ENCODE measurements at regions not wholly inside any gene's neighbourhood (a gene's known extent, or its start where the extent isn't known, plus 50 kb on each side); places are given as distances from the start of the nearest gene placed in this dataset.

DNA sequence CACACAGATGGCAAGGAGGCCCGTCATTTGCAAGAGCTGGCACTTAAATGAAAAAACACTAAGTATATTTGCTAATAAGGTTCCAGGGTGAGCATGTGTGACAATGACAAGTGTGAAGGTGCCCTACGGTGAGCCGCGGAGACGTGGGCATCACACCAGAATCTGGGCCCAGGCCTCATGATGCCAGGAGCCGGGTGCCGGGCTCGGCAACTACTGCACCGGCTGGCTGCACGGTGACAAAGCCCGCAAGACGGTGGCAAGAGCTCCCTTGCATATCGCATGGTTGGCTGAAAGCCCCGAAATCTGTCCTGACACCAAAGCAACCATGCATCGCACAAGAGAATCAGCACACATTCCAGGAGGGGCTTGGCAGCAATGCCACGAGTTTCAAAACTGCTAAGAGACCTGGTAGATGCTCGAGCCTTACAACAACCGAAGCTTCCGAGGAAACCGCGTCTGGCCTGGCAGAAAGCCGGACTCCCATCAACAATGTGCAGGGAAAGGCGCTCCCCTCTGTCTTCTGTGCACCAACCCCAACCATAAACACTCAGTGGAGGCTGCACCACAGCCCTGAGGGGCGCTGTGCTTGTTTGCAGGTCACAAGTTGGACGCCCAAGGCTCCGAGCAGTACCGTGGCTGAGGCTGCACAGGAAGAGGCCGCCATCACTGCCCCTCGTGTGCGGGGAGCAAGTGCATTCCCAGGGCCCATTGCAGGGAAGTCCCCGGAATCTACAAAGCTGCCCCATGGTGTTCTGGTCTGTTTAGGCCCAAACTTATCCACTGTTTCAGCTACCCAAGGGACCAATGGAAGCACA, 339.7 kb downstream of the CTTN start:
- no peak overlapping the region for H3K4me3 ChIP-seq (ENCODE audit: low read depth, low read length)
- no peak for DNase-seq (ENCODE audit: low read depth)

DNA sequence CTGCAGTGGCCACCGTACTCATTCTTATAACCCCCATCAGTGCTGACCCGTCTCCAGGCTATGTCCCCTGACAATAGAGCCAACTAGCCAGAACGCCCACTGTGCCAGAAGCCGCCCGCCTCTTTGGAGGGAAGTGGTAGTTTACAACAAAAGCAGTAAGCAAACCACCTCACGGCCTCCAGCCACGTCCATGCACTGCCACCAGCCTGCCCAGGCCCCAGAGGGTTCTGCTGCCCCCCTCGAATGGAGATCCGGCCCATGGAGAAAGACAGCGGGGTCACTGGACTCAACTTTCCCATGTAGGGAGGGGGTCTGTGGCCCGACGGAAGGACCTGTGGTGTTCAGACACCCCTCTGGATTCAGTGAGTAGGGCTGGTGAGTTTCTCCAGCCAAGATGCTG, 340.3 kb downstream of the CTTN start:
- DNase-seq (ENCODE audit: low read depth) = no peak
- no peak overlapping the region for H3K4me3 ChIP-seq (ENCODE audit: low read depth, low read length)

DNA sequence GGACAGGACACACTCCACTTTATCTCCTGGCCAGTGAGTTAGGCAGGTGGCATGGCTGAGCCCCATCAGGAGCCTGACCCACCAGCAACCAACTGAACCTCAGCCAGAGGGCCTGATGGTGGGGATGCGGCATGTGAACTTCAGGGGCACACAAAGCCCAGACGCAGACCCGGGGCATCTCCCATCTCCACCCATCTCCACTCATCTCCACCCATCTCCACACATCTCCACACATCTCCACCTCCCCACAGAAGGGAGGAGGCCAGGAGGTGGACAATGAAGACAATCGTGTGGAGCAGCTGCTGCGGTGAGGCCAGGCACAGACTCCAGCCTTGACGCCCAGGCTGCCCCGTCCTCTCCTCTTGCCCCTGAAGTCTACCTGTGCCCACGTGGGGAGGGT, 340.8 kb downstream of the CTTN start:
- no peak for DNase-seq (ENCODE audit: low read depth)
- H3K4me3 ChIP-seq (ENCODE audit: low read depth, low read length) = no peak overlapping the region

DNA sequence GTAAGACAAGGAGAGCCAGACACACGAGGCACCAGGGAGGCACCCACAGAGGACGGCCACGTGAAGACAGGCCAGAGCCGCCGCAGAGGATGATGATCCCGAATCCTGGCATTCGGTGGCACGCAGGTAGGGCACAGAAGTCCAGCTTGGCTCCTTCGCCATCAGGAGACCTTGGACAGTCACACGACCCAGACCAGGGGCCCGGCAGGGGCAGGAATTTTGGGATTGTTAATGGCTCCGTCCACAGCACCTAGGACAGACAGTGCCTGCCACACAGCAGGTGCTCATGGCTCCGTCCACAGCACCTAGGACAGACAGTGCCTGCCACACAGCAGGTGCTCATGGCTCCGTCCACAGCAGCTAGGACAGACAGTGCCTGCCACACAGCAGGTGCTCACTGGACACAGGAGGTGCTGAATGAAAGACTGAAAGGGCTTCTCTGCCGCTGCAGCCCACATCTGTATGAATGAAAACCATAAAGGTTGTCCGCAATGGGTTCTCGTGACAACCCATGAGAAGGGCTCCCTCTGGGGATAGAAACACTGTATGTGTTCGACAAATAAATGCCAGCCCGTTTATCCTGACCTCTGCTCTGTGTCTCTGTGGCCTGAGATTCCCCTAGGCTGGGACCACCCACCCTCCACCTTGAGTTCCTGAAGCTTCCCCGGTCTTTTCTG, 341.6 kb downstream of the CTTN start:
- H3K4me3 ChIP-seq (ENCODE audit: low read depth, low read length) = no peak overlapping the region
- DNase-seq (ENCODE audit: low read depth) = no peak

DNA sequence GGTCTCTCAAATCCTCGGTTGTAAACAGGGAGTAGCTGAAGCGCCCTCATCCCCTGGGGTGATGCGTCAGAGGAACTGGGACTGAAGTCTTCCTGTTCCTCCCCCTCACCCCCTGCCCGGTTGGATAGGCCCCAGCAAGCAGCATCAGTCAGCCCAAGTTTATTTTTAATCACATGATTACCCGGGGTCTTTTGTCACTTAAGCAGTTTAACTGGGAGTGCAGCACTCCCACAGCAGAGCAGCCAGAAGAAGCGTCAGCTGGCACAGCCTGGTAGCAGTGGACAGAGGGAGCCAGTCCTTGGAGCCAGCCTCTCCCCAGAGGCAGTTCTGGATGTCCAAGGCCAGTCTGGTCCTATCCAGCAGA, 342.1 kb downstream of the CTTN start:
- H3K4me3 ChIP-seq (ENCODE audit: low read depth, low read length) = no peak overlapping the region
- DNase-seq (ENCODE audit: low read depth) = no peak

DNA sequence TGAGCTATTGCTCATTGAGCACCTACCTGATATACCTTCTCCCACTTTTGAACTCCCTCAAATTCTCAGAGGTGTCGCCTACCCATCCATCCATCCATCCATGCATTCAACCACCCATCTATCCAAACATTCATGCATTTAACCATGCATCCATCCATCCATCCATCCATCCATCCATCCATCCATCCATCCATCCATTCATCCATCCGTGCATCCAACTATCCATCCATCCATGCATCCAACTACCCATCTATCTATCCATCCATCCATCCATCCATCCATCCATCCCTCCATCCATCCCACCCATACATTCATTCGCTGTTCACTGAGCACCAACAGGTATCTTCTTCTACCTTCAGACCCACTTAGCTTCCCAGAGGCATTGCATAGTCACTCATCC, 342.8 kb downstream of the CTTN start:
- no peak for DNase-seq (ENCODE audit: low read depth)
- H3K4me3 ChIP-seq (ENCODE audit: low read depth, low read length) = no peak overlapping the region

DNA sequence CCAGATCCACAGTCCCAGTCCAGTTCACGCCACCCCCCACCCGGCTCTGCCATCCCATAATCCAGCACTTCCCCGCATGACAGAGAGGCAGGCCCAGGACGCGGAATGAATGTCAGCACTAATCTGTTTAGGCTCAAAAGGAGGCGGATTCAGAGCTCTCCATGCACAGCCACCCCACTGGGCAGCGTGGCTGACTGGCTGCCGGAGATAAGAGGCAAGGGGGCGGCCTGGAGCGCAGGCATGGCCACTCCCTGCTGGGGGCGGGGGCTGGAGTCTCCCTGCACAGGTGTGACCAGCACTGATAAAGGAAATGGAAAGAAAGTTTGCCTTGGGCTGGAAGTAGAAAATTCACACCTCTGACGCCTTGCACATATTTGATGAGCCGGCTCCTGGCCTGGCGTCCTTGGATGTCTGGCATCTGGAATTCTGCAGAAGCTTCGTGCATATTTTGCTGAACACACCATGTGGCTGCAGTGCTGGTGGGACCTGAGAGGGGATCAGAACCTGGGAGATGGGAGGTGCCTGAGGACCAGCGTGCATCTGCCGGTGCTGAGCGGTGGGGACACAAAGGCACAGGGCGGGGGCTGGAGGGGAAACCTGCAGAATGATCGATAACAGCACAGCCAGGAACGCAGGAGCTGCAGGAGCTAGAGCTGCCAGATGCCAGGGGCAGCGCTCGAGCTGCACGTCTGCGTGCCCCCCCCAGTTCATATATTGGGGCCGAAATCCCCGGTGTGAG, 344.4 kb downstream of the CTTN start:
- no peak for DNase-seq (ENCODE audit: low read depth)
- H3K4me3 ChIP-seq (ENCODE audit: low read depth, low read length) = no peak overlapping the region

DNA sequence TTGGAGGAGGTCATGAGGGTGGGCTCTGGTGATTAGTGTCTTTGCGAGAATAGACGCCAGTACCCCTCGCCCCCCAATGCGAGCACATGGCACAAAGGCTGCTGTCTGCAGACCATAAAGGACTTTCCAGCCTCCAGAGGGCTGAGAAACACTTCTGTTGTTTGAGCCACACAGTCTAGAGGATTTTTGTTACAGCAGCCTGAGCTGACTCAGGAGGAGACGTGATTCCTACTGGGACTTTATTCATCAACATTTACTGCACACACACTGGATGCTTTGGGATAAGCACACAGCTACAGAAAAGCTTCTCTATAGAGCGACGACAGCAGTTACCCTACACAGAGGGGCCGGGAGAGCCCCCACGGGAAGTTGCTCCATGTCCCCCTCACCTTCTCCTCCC, 345.0 kb downstream of the CTTN start:
- DNase-seq (ENCODE audit: low read depth) = no peak
- no peak overlapping the region for H3K4me3 ChIP-seq (ENCODE audit: low read depth, low read length)

DNA sequence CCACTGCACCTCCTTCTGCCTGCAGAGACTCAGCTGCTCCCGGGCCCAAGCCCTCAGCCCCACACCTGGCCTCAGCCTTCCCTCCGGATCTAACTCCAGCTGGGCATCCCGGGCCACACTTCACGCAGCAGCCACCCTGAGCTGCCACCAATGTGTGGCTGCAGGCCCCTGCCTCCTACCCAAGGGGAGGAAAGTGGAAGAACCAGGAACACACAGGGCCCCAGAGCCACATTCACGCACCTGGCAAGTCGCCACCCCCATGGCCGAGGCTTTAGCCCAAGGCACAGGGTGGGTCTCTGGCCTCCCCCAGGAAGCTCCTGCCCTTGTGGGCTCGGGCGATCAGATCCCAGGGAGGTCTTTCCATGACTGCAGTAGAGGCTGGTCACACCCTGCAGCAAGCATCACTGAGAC, 345.6 kb downstream of the CTTN start:
- H3K4me3 ChIP-seq (ENCODE audit: low read depth, low read length) = no peak overlapping the region
- no peak for DNase-seq (ENCODE audit: low read depth)

DNA sequence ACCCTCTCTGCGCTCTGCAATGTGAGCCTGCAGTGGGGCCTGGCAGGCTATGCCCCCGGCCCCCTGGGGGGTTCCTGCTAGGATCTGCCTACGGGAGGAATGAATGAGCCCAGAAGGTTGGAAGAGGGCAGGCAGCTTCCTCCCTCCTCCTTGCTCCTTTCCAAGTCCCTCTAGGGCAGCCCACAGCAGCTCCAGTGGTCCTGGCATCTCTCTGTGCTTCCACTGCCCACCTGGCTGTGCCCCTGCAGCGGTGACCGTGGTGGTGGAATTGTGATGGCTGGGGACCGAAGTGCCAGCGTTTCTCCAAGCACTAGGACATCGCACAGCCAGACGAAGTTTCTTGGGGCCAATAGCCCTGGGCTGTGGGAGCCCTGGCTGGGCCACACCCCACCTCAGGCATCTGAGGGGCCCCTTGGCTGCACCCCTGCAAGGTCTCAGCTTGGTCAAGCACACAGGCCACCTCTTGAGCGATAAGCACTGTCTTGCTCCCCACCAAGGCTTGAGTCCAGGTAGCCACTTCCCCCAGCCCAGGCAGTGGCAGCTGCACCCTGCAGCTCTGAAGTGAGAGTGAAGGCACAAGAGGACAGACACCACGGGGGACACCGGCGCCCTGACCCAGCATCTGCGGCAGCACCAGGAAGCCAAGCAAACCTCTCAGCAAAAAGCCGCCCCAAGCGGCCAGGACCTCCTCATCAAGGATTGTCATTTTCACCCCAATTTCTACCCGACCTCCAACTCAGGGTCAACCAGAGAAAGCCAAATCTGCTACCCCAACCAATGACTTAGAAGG, 346.3 kb downstream of the CTTN start:
- H3K4me3 ChIP-seq (ENCODE audit: low read depth, low read length) = no peak overlapping the region
- DNase-seq (ENCODE audit: low read depth) = no peak

DNA sequence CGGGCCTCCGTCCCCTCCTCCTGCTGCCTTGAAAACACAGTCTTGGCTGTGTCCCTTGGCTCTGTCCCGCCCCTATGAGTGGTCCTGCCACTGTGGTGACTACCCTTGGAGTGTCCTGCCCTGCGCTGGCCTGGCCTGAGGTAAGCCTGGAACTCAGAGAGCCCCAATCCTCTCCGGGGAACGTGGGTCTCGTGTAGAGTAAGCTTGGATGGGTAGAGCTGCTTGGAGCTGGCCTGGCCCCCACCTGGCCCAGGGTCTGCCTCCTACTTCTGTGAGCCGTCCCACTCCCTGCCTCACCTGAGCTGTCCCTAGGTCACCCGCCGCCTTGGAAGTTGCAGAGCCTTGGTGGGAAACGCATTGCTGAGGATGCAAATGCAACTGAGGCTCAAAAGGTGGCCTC, 347.1 kb downstream of the CTTN start:
- H3K4me3 ChIP-seq (ENCODE audit: low read depth, low read length) = no peak overlapping the region
- DNase-seq (ENCODE audit: low read depth) = no peak

DNA sequence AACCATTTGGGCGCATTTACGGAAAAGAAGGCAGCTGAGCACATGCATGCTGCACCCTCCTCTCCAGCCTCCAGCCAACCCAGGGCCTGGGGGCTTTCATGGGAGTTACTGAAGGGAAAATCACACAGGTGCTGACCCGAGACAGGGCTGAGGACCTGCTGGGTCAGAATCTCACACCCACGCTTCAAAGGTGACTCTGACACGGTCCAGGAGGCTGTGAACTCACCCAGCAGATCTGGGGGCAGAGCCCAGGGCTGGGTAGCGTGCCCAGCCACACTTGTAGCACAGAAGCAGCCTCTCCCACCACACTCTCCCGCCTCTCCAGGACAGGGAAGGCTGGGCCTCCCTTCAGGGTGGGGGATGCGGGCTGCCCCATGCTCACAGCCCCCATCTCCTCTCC, 347.6 kb downstream of the CTTN start:
- DNase-seq (ENCODE audit: low read depth) = no peak
- H3K4me3 ChIP-seq (ENCODE audit: low read depth, low read length) = no peak overlapping the region

DNA sequence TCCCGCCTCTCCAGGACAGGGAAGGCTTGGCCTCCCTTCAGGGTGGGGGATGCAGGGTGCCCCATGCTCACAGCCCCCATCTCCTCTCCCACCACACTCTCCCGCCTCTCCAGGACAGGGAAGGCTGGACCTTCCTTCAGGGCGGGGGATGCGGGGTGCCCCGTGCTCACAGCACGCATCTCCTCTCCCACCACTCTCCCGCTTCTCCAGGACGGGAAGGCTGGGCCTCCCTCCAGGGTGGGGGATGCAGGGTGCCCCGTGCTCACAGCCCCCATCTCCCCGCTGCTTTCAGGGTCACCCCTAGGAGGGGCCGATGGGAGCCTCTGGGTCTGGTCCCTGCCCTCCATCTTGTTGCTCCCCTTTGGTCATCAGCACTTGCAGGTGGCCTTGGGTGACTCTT, 348.0 kb downstream of the CTTN start:
- H3K4me3 ChIP-seq (ENCODE audit: low read depth, low read length) = no peak overlapping the region
- DNase-seq (ENCODE audit: low read depth) = no peak

DNA sequence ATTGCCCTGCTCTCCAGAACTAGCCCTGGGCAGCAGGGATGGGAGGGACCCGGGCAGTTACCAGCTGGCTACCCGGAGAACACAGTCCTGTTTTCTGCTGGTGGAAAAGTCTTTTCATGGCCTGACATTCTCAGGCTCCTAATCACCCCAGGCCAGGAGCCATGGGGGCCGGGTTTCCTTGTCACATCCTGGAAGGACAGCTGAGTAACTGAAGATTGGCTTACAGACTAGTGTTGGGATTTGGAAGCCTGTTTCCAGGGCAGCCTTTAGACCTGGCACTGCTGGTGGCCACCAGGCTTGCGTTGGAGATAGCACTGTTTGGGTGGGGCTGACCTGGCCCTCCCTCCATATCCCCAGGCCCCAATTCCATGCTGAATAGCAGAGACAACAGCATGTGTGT, 349.0 kb downstream of the CTTN start:
- H3K4me3 ChIP-seq (ENCODE audit: low read depth, low read length) = no peak overlapping the region
- DNase-seq (ENCODE audit: low read depth) = no peak

DNA sequence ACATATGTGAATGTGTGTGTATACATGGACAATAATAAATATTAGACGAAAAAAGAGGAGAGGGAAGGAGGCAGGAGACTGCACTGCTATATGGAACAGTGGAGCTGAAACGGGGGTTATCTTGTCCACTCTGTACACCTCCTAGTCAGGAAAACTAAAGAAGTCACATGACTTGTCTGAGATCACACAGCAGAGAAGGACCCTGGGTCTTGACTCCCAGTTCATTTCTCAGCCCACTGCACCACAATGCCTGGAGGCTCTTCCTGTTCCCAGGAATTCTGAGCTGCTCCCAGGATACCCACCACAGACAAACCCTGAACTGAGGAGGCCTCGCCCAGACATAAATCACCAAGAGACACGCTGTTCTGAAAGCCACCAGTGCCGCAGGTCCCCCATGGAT, 349.6 kb downstream of the CTTN start:
- H3K4me3 ChIP-seq (ENCODE audit: low read depth, low read length) = no peak overlapping the region
- no peak for DNase-seq (ENCODE audit: low read depth)

DNA sequence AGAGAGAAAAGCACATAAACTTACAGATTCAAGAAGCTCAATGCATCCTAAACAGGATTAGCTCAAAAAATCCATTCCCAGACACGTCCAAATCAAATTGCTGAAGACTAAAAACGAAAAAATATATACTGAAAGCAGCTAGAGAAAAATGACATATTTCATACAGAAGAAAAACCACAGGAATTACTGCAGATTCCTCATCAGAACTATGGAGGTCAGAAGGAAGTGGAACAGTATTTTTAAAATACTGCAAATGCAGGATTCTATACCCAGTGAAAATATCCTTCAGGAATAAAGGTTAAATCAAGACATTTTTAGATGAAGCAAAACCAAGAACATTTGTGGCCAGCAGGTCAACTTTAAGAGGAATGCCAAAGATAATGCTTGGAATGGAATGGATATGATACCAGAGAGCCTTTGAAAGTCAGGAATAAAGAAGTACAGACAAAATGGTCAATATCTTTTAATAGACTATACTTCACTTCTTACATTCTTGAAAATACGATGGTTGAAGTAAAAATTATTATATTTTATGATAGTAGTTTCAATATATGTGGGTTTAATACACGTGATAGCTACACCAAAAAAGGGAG, 352.9 kb downstream of the CTTN start:
- DNase-seq (ENCODE audit: low read depth) = no peak
- H3K4me3 ChIP-seq (ENCODE audit: low read depth, low read length) = no peak overlapping the region

DNA sequence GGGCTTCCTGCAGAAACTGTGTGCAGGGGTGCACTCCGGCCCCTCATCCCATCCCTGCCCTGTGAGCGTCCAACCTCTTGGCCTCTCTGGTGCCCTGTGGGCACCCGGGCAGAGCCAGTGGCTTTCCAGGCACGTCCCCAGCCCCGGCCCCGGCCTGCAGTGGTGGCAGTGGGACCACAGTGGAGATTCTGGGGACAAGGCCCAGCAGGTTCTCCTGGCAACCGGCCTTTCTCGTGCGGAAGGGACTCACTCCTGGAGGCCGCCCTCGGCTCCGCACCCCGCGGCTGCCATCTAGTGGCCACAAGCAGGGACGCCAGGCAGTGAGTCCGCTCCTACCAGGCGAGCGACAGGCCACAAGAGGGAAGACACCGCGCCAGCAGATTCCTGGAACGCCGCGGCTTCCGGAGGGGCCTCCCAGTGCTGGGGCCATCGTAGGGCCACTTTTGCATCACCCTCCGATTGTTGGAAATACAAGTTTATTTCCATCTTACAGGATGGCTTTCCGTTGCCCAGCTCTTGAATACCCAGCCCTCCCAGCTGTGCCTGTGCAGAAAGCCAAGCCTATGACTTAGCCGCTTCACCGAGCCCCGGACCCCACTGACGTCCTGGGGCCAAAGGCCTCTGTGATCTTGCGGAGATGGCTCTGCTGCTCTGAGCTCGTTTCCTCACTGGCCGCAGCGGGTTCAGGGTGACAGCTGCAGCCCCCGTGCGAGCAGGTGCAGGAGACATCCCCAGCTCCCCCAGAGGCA, 357.3 kb downstream of the CTTN start:
- DNase-seq (ENCODE audit: low read depth) = peak; percentile 4
- no peak overlapping the region for H3K4me3 ChIP-seq (ENCODE audit: low read depth, low read length)

DNA sequence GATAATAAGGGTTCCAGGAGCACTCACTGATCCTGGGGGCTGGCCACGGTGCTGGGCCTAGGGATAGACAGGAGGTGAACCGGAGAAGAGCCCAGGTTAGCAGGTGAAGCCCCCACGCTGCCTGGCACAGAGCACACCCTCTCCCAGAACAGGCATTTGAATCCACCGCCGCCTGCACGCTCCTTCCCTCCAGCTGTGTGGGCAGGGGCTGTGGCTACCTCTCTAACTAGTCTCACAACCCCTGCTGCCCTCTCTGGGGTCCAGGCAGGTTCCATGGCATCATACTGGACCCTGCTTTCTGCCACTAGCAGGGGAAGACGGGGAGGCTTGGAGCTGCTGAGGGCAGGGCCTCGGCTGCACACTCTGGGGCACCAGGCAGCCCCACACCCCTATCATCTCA, 358.0 kb downstream of the CTTN start:
- DNase-seq (ENCODE audit: low read depth) = no peak
- H3K4me3 ChIP-seq (ENCODE audit: low read depth, low read length) = no peak overlapping the region

DNA sequence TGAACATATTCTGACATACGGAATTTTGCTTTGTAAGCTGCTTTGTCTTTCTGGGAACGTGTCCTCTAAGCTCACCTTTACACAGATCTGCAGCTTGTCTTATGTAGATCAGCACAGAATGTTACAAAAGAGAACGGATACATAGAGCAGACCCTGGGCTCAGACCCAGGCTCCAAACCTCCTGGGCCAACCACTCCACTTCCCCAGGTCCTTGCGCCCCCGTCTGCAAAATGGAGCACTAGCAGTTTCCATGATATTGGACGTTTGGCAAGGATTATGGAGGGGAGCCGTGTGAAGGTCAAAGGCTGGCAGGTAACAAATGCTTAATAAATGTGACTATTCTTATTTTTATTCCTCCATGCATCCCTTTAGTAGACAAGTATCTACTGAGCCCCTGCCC, 358.4 kb downstream of the CTTN start:
- DNase-seq (ENCODE audit: low read depth) = no peak
- no peak overlapping the region for H3K4me3 ChIP-seq (ENCODE audit: low read depth, low read length)
